Glomerular endothelial cell (primary cell): ENCODE measurements at regions not wholly inside any gene's neighbourhood (a gene's known extent, or its start where the extent isn't known, plus 50 kb on each side); places are given as distances from the start of the nearest gene placed in this dataset.

ENCODE experiments used
- DNase-seq: peaks from one replicate; pipeline ENCODE4 v3.0.0-alpha.2; 2011; ENCODE audit warnings: low read depth, low spot score; ENCODE audit errors: extremely low read depth

GRCh38 chr10:118501637-118502440 lies 93.6 kb downstream of the PRLHR start:
- no peak for DNase-seq

- DNase-seq: no peak
These were observed 94.3 kb downstream of the PRLHR start for GRCh38 chr10:118501171-118501570.

- no peak for DNase-seq
These were observed 94.9 kb downstream of the PRLHR start for GRCh38 chr10:118500477-118501104.

DNA sequence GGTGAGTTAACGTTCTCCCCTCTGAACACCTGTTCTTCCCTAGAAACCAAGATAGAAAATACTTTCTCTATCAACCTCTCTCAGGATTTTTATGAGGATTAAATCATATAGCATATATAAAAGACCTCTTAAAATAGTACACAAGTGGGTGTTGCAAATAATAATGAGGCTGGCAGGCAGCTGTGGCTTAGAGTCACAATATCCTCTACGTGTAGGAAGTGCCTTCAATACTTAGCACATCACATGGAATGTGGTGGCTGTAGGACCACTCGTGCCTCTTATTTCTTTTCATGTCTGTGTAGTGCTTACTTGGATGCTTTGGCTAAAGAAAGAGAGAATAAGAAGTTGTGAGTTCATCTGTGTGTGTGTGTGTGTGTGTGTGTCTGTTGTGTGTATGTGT lies 96.3 kb downstream of the PRLHR start:
- DNase-seq: no peak

DNA sequence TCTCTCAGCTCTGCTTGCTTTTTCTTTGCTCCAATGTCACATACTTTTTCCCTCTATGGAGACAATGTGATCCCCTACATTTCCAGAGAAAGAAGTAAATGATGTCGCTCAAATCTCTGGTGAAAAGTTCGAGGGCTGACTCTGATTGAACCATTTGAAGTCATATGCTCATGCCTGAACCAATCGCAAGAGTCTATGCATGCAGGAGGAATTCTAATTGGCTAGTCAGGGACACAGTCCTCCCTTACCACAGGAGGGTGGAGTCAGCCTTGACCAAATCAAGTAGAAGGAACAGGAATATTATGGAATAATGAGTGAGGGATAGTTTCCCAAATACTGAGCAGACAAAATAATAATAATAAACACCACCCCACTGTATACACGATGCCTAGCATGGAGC lies 96.8 kb downstream of the PRLHR start:
- no peak for DNase-seq

DNA sequence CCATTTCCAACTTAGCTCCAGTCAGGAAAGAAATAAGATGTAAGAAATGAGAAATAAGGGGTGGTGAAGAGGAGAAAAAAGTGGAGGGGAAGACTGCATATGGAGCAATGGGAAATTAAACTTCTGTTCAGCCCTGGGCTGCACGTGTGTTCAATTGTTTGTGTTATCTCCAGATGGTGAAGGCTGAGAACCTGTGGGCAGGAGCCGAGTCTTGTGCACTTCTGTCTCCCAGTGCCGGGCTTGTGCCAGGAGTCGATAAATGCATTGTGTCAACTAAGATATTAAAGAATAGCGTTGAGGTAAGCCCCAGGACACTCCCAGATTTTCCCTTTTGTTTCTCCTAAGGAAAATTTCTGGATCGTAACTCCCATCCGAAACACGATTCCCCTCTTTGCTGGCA lies 98.2 kb downstream of the PRLHR start:
- DNase-seq: no peak

DNA sequence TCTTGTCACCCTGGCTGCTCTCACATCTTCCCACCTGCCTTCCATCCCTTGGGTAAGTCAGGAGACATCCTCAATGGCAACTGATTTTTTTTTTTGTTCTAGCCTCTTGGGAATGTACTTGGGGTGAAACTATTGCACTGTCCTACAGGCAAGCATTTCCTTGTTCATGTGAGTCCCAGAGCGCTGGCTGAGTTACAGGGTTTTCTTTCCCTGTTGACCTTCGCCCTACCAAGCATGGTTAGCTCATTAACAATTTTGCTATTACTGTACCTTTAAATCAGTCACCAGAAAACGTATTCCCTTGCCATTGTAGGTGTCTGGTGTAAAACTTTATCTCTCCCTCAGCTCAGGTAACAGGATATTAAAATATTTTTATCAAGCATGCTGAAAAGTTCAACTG lies 98.9 kb downstream of the PRLHR start:
- no peak for DNase-seq

- no peak for DNase-seq
These were observed 99.9 kb downstream of the PRLHR start for GRCh38 chr10:118495499-118495898.

GRCh38 chr10:118491055-118491454 lies 104.4 kb downstream of the PRLHR start:
- DNase-seq: no peak

DNA sequence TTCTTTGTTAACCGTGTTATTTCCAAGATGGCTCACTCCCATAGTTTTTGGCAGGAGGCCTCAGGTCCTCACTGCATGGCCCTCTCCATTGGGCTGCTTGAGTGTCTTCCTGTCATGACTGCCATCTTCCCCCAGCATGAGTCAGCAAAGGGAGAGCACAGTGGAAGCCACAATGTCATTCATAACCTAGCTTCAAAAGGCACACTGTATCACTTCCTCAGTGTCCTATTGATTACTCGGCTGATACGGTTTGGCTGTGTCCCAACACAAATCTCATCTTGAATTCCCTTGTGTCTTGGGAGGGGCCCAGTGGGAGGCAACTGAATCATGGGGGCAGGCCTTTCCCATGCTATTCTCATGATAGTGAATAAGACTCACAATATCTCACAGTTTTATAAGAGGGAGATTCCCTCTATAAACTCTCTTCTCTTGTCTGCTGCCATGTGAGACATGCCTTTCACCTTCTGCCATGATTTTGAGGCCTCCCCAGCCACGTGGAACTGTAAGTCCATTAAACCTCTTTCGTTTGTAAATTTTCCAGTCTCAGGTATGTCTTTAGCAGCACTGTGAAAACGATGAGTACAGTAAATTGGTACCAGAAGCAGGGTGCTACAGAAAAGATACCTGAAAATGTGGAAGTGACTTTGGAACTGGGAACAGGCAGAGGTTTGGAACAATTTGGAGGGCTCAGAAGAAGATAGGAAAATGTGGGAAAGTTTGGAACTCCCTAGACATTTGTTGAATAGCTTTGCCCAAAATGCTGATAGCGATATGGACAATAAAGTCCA lies 106.5 kb downstream of the PRLHR start:
- no peak for DNase-seq

DNA sequence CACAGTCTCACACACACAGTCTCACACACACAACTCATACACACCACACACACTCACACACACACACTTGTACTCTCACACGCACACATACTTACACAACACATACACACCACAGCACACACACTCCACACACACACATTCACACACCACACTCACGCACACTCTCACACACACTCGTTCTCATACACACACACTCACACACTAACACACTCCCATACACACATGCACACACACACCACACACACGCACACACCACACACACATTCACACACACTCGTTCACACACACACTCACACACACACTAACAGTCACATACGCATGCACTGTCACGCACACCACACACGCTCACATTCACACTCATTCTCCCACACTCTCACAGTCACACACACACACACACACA lies 109.8 kb downstream of the PRLHR start:
- DNase-seq: no peak

GRCh38 chr10:118484152-118484871 lies 111.1 kb downstream of the PRLHR start:
- DNase-seq: no peak

- no peak for DNase-seq
These were observed 112.0 kb downstream of the PRLHR start for GRCh38 chr10:118483496-118483895.

GRCh38 chr10:118482393-118483331 lies 112.8 kb downstream of the PRLHR start:
- DNase-seq: no peak

GRCh38 chr10:118481871-118482270 lies 113.6 kb downstream of the PRLHR start:
- DNase-seq: no peak

DNA sequence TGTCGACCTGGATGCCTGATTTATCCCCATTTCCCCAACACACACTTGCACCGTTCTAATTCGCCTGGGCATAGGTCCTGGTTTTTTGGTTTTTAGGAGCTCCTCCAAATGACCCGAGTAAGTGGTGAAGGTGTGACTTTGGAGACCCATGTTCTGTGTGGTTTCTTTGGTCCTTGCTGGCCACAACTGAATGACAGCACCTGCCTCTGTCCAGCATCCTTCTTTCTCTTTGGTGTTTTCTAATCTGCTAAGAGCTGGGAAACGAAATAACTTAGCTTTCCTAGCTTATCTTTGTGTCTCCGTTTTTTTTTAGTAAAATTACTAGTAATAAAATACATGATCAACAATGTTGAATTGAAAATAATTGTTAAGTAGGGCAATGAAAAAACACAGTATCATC lies 120.2 kb downstream of the PRLHR start:
- no peak for DNase-seq

- DNase-seq: no peak
These were observed 121.3 kb downstream of the PRLHR start for GRCh38 chr10:118474111-118474510.

GRCh38 chr10:118473305-118473960 lies 122.0 kb downstream of the PRLHR start:
- DNase-seq: no peak
